ENCODE measurements at regions not wholly inside any gene's neighbourhood (a gene's known extent, or its start where the extent isn't known, plus 50 kb on each side); places are given as distances from the start of the nearest gene placed in this dataset.

DNA sequence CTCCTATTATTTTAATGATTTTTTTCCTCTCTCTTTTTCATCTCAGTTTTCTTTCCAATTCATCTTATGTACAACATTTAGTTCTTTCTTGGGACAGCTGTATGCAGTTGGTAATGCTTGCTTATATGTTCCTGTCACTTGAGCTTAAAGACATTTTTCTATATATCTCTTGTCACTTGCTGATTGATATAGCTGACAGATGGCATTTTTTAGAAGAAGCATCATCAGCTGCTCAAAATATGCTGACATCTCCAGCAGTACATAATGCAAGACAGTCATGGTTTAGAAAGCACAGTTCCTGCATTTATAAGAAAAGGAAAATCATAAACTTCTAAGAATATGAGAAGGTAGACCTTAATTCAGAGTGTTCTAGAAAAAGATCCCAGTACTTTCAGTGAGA, 56.5 kb downstream of the DCAF8L1 start:
- Histone ChIP-seq H3K4me3 (no peak overlapping the region), H3K4me1 (ENCODE audit: control insufficient read depth in 5 of 5, insufficient read depth in 5 of 5, low read length in 5 of 5) (no peaks in the 10 kb centered on the region), H3K27me3 (ENCODE audit: control insufficient read depth in 3 of 3, insufficient read depth in 3 of 3, low read length in 2 of 3) (peaks cover 0 to 5% (median 2%) of the 10 kb centered on the region in 3 donors), H3K9me3 (ENCODE audit: control insufficient read depth in 4 of 4, insufficient read depth in 3 of 4, low read length in 3 of 4) (no peaks in the 10 kb centered on the region), H3K36me3 (ENCODE audit: control insufficient read depth in 4 of 4, insufficient read depth in 4 of 4, low read length in 4 of 4) (no peaks in the 10 kb centered on the region), H3K27ac (ENCODE audit: low read depth in 1 of 2, low read length in 1 of 2) (no peak overlapping the region), H3K9ac (ENCODE audit: insufficient read depth in 1 of 2, low read length in 2 of 2) (no peak overlapping the region)
- no peak for DNase-seq
- TF ChIP-seq, protein P1, sequence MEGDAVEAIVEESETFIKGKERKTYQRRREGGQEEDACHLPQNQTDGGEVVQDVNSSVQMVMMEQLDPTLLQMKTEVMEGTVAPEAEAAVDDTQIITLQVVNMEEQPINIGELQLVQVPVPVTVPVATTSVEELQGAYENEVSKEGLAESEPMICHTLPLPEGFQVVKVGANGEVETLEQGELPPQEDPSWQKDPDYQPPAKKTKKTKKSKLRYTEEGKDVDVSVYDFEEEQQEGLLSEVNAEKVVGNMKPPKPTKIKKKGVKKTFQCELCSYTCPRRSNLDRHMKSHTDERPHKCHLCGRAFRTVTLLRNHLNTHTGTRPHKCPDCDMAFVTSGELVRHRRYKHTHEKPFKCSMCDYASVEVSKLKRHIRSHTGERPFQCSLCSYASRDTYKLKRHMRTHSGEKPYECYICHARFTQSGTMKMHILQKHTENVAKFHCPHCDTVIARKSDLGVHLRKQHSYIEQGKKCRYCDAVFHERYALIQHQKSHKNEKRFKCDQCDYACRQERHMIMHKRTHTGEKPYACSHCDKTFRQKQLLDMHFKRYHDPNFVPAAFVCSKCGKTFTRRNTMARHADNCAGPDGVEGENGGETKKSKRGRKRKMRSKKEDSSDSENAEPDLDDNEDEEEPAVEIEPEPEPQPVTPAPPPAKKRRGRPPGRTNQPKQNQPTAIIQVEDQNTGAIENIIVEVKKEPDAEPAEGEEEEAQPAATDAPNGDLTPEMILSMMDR (IDR thresholded peaks at IDR 0.05; ENCODE audit: control extremely low read depth, extremely low read depth): no peak
- ATAC-seq (ENCODE audit: insufficient read depth, low FRiP score): no peak

DNA sequence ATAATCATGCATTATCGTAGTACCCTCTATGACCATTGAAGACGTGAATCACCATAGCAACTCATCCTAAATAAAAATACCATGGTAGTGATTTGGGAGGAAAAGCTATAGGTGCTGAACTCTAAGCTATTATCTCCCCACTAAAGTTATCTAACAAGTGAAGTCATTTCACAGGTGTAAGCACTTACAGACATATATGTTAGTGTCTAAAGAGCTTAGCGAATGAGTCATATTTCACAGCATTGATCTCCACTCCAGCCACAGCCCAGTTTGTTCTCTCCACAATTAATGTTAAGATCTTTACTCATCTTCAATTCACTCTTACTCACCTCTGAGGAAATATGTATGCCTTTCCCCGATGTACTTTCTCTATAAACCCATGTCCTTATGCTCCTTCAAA, 57.0 kb downstream of the DCAF8L1 start:
- H3K4me1 ChIP-seq (ENCODE audit: control insufficient read depth in 5 of 5, insufficient read depth in 5 of 5, low read length in 5 of 5): no peaks in the 10 kb centered on the region
- H3K27ac ChIP-seq (ENCODE audit: low read depth in 1 of 2, low read length in 1 of 2): no peak overlapping the region
- no peak overlapping the region for H3K4me3 ChIP-seq
- peaks cover 0 to 5% (median 0%) of the 10 kb centered on the region in 3 donors for H3K27me3 ChIP-seq (ENCODE audit: control insufficient read depth in 3 of 3, insufficient read depth in 3 of 3, low read length in 2 of 3)
- no peak overlapping the region for H3K9ac ChIP-seq (ENCODE audit: insufficient read depth in 1 of 2, low read length in 2 of 2)
- TF ChIP-seq, protein P1 (IDR thresholded peaks at IDR 0.05; ENCODE audit: control extremely low read depth, extremely low read depth): no peak
- 75 to 93% methylated on average over 4 of the region's 4 CpGs for WGBS, 2 donors
- no peaks in the 10 kb centered on the region for H3K9me3 ChIP-seq (ENCODE audit: control insufficient read depth in 4 of 4, insufficient read depth in 3 of 4, low read length in 3 of 4)
- ATAC-seq (ENCODE audit: insufficient read depth, low FRiP score): no peak
- no peak for DNase-seq
- H3K36me3 ChIP-seq (ENCODE audit: control insufficient read depth in 4 of 4, insufficient read depth in 4 of 4, low read length in 4 of 4): no peaks in the 10 kb centered on the region

DNA sequence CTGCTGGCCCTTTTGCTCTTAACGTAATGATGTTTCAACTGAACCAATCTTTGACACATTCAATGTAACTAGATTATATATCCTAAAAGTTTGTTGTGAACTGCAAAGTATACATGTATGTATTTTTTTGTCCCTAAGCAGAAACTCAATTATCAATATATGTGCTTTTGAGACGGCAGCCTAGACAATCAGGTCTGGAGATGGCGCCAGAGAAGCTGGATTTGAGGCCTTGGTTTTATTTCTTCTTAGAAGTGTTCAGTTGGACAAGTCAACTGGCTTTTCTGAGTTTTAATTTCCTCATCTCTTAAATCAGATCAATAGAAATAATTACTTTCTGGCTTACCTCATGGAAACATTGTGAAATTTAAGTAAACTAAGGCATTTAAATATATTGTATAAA, 62.5 kb downstream of the DCAF8L1 start:
- Histone ChIP-seq H3K4me1 (ENCODE audit: control insufficient read depth in 5 of 5, insufficient read depth in 5 of 5, low read length in 5 of 5) (no peaks in the 10 kb centered on the region), H3K36me3 (ENCODE audit: control insufficient read depth in 4 of 4, insufficient read depth in 4 of 4, low read length in 4 of 4) (no peaks in the 10 kb centered on the region), H3K27me3 (ENCODE audit: control insufficient read depth in 3 of 3, insufficient read depth in 3 of 3, low read length in 2 of 3) (peaks cover 0 to 2% (median 0%) of the 10 kb centered on the region in 3 donors), H3K4me3 (no peak overlapping the region), H3K9me3 (ENCODE audit: control insufficient read depth in 4 of 4, insufficient read depth in 3 of 4, low read length in 3 of 4) (no peaks in the 10 kb centered on the region), H3K27ac (ENCODE audit: low read depth in 1 of 2, low read length in 1 of 2) (no peak overlapping the region), H3K9ac (ENCODE audit: insufficient read depth in 1 of 2, low read length in 2 of 2) (no peak overlapping the region)
- TF ChIP-seq, protein P1 (IDR thresholded peaks at IDR 0.05; ENCODE audit: control extremely low read depth, extremely low read depth): no peak
- WGBS, 2 donors: 56 to 78% methylated on average over 3 of the region's 3 CpGs
- DNase-seq: peak in 1 of 3 donors; percentile 20
- ATAC-seq (ENCODE audit: insufficient read depth, low FRiP score): no peak
